K562 (cell line): ENCODE measurements at regions not wholly inside any gene's neighbourhood (a gene's known extent, or its start where the extent isn't known, plus 50 kb on each side); places are given as distances from the start of the nearest gene placed in this dataset.

Experiments used
- ATAC-seq: fragments of 200-7000 bp; cut with Tn5 transposase; 3 replicates; pipeline ENCODE4 v1.9.1; 2020; ENCODE audit warnings: moderate library complexity
- BruUV-seq: library from RNA; stranded (reverse); fragments of 400-500 nt; replicated peaks from 2 replicates; lab custom pipeline; 2021; lab: Mats Ljungman, UMichigan
- CTCF ChIA-PET: fragments of 300-600 bp; formaldehyde crosslinking; extraction: SDS; loops from one replicate; lab custom pipeline; 2021; ENCODE audit warnings: low intra/inter-chr PET ratio; lab: Yijun Ruan, JAX
- POLR2A ChIA-PET: fragments of 300-600, 350-650 bp; sonication (Branson Sonifier 250); formaldehyde crosslinking; extraction: SDS; loops from one replicate; lab custom pipeline; 2021; ENCODE audit warnings: antibody characterized with exemption, inconsistent platforms; lab: Yijun Ruan, JAX
- DNase-seq, 4 experiments: peaks; one replicate each; pipeline versions ENCODE4 v3.0.0 to v3.0.0-alpha.2; 2011 to 2018; ENCODE audit warnings: low spot score in 3 of 4, mixed read lengths in 3 of 4; ENCODE audit errors: extremely low read depth in 1 of 4
- FAIRE-seq: peaks from 2 replicates; lab custom pipeline; 2011; peaks lifted over from hg19 to GRCh38; lab: Jason Lieb, UNC
- H2AFZ ChIP-seq: 2 replicates; pipeline ENCODE4 v1.6.0; 2011; ENCODE audit warnings: low read depth, low read length, control low read depth, inconsistent platforms
- H3K27ac ChIP-seq: fragments of 200-600 bp; 3 replicates; pipeline ENCODE4 v1.8.0; 2011; ENCODE audit warnings: low read depth, mild to moderate bottlenecking, control low read depth, inconsistent platforms, low read length, moderate library complexity, mixed read lengths; ENCODE audit errors: extremely low read depth
- H3K27me3 ChIP-seq, 2 experiments: fragments of 300-600 bp in 1 of 2; 2 replicates in 1 of 2; 3 replicates in 1 of 2; pipeline versions ENCODE4 v1.6.0 to v1.8.0; 2011; ENCODE audit warnings: inconsistent platforms in 2 of 2, low read length in 2 of 2, mild to moderate bottlenecking in 1 of 2, mixed read lengths in 1 of 2, moderate library complexity in 1 of 2; ENCODE audit not compliant: control insufficient read depth in 2 of 2, insufficient read depth in 2 of 2
- H3K36me3 ChIP-seq: fragments of 300-600 bp; 3 replicates; pipeline ENCODE4 v1.8.0; 2011; ENCODE audit warnings: mild to moderate bottlenecking, low read length, inconsistent platforms; ENCODE audit not compliant: control insufficient read depth, insufficient read depth
- H3K4me1 ChIP-seq, 2 experiments: fragments of 200-600 bp in 1 of 2; replicated peaks in 1 of 2; 2 replicates in 1 of 2; 3 replicates in 1 of 2; pipeline versions ENCODE4 v1.5.1 to v1.8.0; 2011; ENCODE audit warnings: inconsistent platforms in 2 of 2, low read length in 2 of 2, mild to moderate bottlenecking in 1 of 2, mixed read lengths in 1 of 2, moderate library complexity in 1 of 2; ENCODE audit not compliant: control insufficient read depth in 2 of 2, insufficient read depth in 2 of 2
- H3K4me2 ChIP-seq: 2 replicates; pipeline ENCODE4 v1.6.1; 2011; ENCODE audit warnings: low read length, control low read depth, inconsistent platforms, mixed read lengths; ENCODE audit not compliant: insufficient read depth
- H3K4me3 ChIP-seq: fragments of 200-600 bp; sonication (generic), shearing (Covaris generic); 2 replicates; pipeline ENCODE4 v1.5.1; 2016; ENCODE audit warnings: control low read depth, inconsistent platforms
- H3K79me2 ChIP-seq: fragments of 200-600 bp; 3 replicates; pipeline ENCODE4 v1.8.0; 2011; ENCODE audit warnings: low read length, inconsistent platforms; ENCODE audit not compliant: control insufficient read depth, insufficient read depth
- H3K9ac ChIP-seq, 2 experiments: 2 replicates each; pipeline versions ENCODE4 v1.6.0 to v1.6.1; 2011; ENCODE audit warnings: low read depth in 2 of 2, low read length in 2 of 2, control low read depth in 1 of 2, inconsistent platforms in 1 of 2, mild to moderate bottlenecking in 1 of 2, mixed read lengths in 1 of 2; ENCODE audit not compliant: insufficient read depth in 1 of 2
- H3K9me1 ChIP-seq: one replicate; pipeline ENCODE4 v1.6.0; 2011; ENCODE audit warnings: inconsistent platforms, mild to moderate bottlenecking, low read length, moderate library complexity; ENCODE audit not compliant: control insufficient read depth, insufficient read depth
- H3K9me3 ChIP-seq: replicated peaks from 2 replicates; pipeline ENCODE4 v1.5.1; 2011; ENCODE audit warnings: low read depth, low read length, inconsistent platforms; ENCODE audit not compliant: control insufficient read depth, insufficient read depth
- H4K20me1 ChIP-seq: replicated peaks from 2 replicates; pipeline ENCODE4 v1.6.1; 2011; ENCODE audit warnings: low read length, inconsistent platforms, mixed read lengths; ENCODE audit not compliant: control insufficient read depth, insufficient read depth
- CBX5 ChIP-seq: IDR thresholded peaks from 2 replicates; pipeline ENCODE4 v1.6.1; 2014; ENCODE audit warnings: low read depth, borderline replicate concordance
- ELK3 ChIP-seq: fragments of 450-650 bp; formaldehyde crosslinking; IDR thresholded peaks from 2 replicates; pipeline ENCODE4 v1.4.0; 2020; ENCODE audit warnings: mild to moderate bottlenecking
- FOXP1 ChIP-seq: sonication (generic); formaldehyde crosslinking; IDR thresholded peaks from 2 replicates; pipeline ENCODE4 v1.8.0; 2022; ENCODE audit warnings: mild to moderate bottlenecking, missing genetic modification reagents
- MEIS2 ChIP-seq: fragments of 450-650 bp; IDR thresholded peaks from 2 replicates; pipeline ENCODE4 v1.6.1; 2014; ENCODE audit warnings: mild to moderate bottlenecking; ENCODE audit not compliant: partially characterized antibody
- NFIC ChIP-seq: fragments of 450-650 bp; IDR thresholded peaks from 2 replicates; pipeline ENCODE4 v1.6.1; 2017; ENCODE audit warnings: mild to moderate bottlenecking, inconsistent platforms
- PATZ1 ChIP-seq: fragments of 250-450 bp; sonication (Bioruptor Pico); IDR thresholded peaks from 2 replicates; pipeline ENCODE4 v1.5.0; 2020; ENCODE audit warnings: mild to moderate bottlenecking, borderline replicate concordance
- SIX5 ChIP-seq, 2 experiments: IDR thresholded peaks; 2 replicates each; pipeline ENCODE4 v1.6.1; 2011; ENCODE audit warnings: low read length in 2 of 2, borderline replicate concordance in 1 of 2, low read depth in 1 of 2, mild to moderate bottlenecking in 1 of 2, moderate library complexity in 1 of 2; ENCODE audit not compliant: insufficient read depth in 1 of 2
- SRF ChIP-seq, 2 experiments: fragments of 250-450, 450-650 bp in 1 of 2; sonication (Bioruptor Pico) in 1 of 2; sonication (generic) in 1 of 2; formaldehyde crosslinking; IDR thresholded peaks; 2 replicates each; pipeline versions ENCODE4 v1.5.0 to v1.5.1; 2020 to 2022; ENCODE audit warnings: mild to moderate bottlenecking in 1 of 2, missing genetic modification reagents in 1 of 2
- U2AF1 ChIP-seq: fragments of 200-400 bp; formaldehyde crosslinking; optimal IDR thresholded peaks from 2 replicates; pipeline ENCODE3; 2017; ENCODE audit warnings: mild to moderate bottlenecking, low read depth, low read length, moderate library complexity
- ZNF280A ChIP-seq: fragments of 450-650 bp; IDR thresholded peaks from 2 replicates; pipeline ENCODE4 v1.6.1; 2018; ENCODE audit warnings: mild to moderate bottlenecking, low read depth; ENCODE audit not compliant: partially characterized antibody
- WGBS: fragments of 100-300 bp; shearing (Covaris generic); methylation state at CpG from one replicate; pipeline ENCODE4 v1.1.6; 2016; ENCODE audit warnings: low coverage, mixed read lengths; ENCODE audit not compliant: insufficient coverage; ENCODE audit errors: missing lambda C conversion rate; 5-methylcytosine and 5-hydroxymethylcytosine counted together
- in situ Hi-C: fragments of 300-500 bp; cut with MboI; formaldehyde crosslinking; loops from 4 replicates; pipeline ENCODE4 v1.15.0; 2018; ENCODE audit warnings: inconsistent platforms, mixed read lengths
- intact Hi-C: fragments of 100-400 bp; cut with micrococcal nuclease; formaldehyde crosslinking; loops from 2 replicates; pipeline ENCODE4 v1.14.2; 2022
- TF ChIP-seq, protein P1 (sequence below): fragments of 250-450 bp; sonication (Bioruptor Pico); IDR thresholded peaks from 2 replicates; pipeline ENCODE4 v1.5.0; 2021; ENCODE audit warnings: mild to moderate bottlenecking, moderate library complexity

GRCh38 chr3:144879701-144880100, 908.1 kb downstream of the DIPK2A start:
- no peak overlapping the region for H2AFZ ChIP-seq
- in situ Hi-C loops = no loop called here
- H4K20me1 ChIP-seq = no peaks in the 10 kb centered on the region
- no peaks in the 10 kb centered on the region for H3K9me1 ChIP-seq
- POLR2A ChIA-PET = no interaction called here
- TF ChIP-seq ZNF280A = no peak
- no peak for TF ChIP-seq U2AF1
- TF ChIP-seq SIX5 (IDR thresholded peaks at IDR 0.05; ENCODE audit: borderline replicate concordance in 1 of 2, insufficient read depth in 1 of 2, low read depth in 1 of 2, low read length in 2 of 2) = no peak
- no peak for TF ChIP-seq CBX5
- no peak for TF ChIP-seq FOXP1 (CRISPR knock-in tag)
- TF ChIP-seq NFIC = no peak
- TF ChIP-seq, protein P1, sequence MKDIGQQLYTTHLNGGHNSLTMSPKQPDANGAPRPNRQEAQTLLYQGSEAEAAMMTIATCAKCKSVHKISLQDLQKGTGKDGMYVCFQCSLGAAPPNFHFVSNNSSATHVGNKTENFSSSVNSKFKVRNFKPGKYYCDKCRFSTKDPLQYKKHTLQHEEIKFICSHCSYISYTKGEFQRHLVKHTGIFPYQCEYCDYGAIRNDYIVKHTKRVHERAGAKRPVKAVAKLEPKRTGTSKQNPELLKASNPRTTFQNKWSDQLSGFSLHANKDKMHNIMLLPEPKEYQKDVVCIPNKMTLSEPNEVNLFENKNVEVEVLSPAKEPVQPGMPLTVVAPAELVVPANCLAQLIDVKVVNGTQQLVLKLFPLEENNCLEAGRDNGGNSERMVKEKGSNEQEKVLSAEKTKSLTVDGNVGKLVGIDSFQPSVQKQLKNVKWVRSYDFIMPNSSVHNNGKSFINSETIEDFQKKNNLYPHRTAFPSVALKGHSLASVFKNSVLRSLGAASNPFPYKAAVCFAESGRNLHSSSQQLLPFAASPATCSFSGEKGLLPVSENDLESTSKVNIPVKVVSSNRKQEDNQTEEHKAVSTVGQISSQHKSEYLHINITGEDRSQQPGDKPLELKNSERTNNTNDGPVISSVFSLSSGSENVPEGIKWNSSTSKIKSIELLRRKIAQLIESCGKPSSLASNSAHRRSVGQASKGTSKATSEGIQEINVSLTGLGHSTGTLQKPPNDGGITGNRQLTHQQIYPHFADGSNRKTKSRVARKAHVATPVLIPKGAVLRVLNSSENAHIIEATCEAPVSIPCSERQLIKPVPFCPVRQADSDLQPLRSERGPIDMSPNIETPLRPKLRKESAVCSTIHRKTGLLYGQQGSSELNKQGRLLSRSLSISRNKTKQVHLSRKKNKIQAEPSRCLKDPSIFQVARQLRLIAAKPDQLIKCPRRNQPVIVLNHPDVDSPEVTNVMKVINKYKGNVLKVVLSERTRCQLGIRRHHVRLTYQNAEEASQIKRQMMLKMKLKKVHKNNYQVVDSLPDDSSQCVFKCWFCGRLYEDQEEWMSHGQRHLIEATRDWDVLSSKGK (CRISPR knock-in tag) = no peak
- TF ChIP-seq ELK3 = no peak
- TF ChIP-seq SRF (CRISPR knock-in tag; IDR thresholded peaks at IDR 0.05) = no peak
- TF ChIP-seq PATZ1 (CRISPR knock-in tag) = no peak
- TF ChIP-seq MEIS2 = no peak
- TF ChIP-seq, all 486 proteins: peak for 0
- Histone ChIP-seq H3K36me3 (no peaks in the 10 kb centered on the region), H3K4me2 (no peak overlapping the region), H3K4me3 (no peak overlapping the region), H3K79me2 (no peaks in the 10 kb centered on the region), H3K4me1 (no peaks in the 10 kb centered on the region), H3K27me3 (no peaks in the 10 kb centered on the region), H3K27ac (no peak overlapping the region), H3K9me3 (no peaks in the 10 kb centered on the region; the same call in 1 of the 2 replicates), H3K9ac (no peak overlapping the region)
- CTCF ChIA-PET = no interaction called here
- DNase-seq (no peak), ATAC-seq (no peak), FAIRE-seq (no peak)
- WGBS = 6% methylated on average over 3 of the region's 3 CpGs
- BruUV-seq = no TSS peak
- intact Hi-C loops = no loop called here
